BLaER1 treated with 17β-estradiol and CSF1 and Interleukin-3, amounts not matched to agents 10 nM and 100 nM (cell line): ENCODE measurements at regions not wholly inside any gene's neighbourhood (a gene's known extent, or its start where the extent isn't known, plus 50 kb on each side); places are given as distances from the start of the nearest gene placed in this dataset.

Source experiments
- H3K27ac ChIP-seq, 11 experiments: shearing (Covaris generic); formaldehyde crosslinking; 2 replicates each; pipeline ENCODE4 v1.8.1; 2022
- H3K27me3 ChIP-seq, 11 experiments: shearing (Covaris generic); formaldehyde crosslinking; 2 replicates each; pipeline ENCODE4 v1.8.1; 2022
- H3K36me3 ChIP-seq, 11 experiments: shearing (Covaris generic); formaldehyde crosslinking; 2 replicates each; pipeline ENCODE4 v1.8.1; 2022
- H3K4me1 ChIP-seq, 10 experiments: shearing (Covaris generic); formaldehyde crosslinking; 2 replicates each; pipeline ENCODE4 v1.8.1; 2022
- H3K4me2 ChIP-seq, 11 experiments: shearing (Covaris generic); formaldehyde crosslinking; 2 replicates each; pipeline ENCODE4 v1.8.1; 2022
- H3K4me3 ChIP-seq, 10 experiments: shearing (Covaris generic); formaldehyde crosslinking; 2 replicates each; pipeline ENCODE4 v1.8.1; 2022
- H3K9ac ChIP-seq, 11 experiments: shearing (Covaris generic); formaldehyde crosslinking; 2 replicates each; pipeline ENCODE4 v1.8.1; 2022
- H3K9me3 ChIP-seq, 11 experiments: shearing (Covaris generic); formaldehyde crosslinking; replicated peaks in 1 of 11; 2 replicates each; pipeline ENCODE4 v1.8.1; 2022
- H4K20me1 ChIP-seq, 11 experiments: shearing (Covaris generic); formaldehyde crosslinking; 2 replicates each; pipeline ENCODE4 v1.8.1; 2022
- Cebpa-rat ChIP-seq, 11 experiments: shearing (Covaris generic); IDR thresholded peaks; 2 replicates each; pipeline ENCODE4 v1.8.1; 2022

GRCh38 chr7:153808117-153808516 lies 244.1 kb upstream of the DPP6 start:
- Histone ChIP-seq H3K9ac (no peak overlapping the region), H3K9me3 (no peaks in the 10 kb centered on the region), H3K27me3 (no peaks in the 10 kb centered on the region), H4K20me1 (no peaks in the 10 kb centered on the region), H3K27ac (no peak overlapping the region), H3K36me3 (no peaks in the 10 kb centered on the region), H3K4me3 (no peak overlapping the region), H3K4me2 (no peak overlapping the region), H3K4me1 (0 out of 20 replicates have a peak, but pooled peaks cover 0 to 13% (median 0%) of the 10 kb centered on the region in 10 experiments)
- no peak for TF ChIP-seq Cebpa-rat (IDR thresholded peaks at IDR 0.05)

- H3K36me3 ChIP-seq, result no peaks in the 10 kb centered on the region
- no peaks in the 10 kb centered on the region for H4K20me1 ChIP-seq
- no peak for TF ChIP-seq Cebpa-rat (IDR thresholded peaks at IDR 0.05)
- no peaks in the 10 kb centered on the region for H3K27me3 ChIP-seq
- H3K9me3 ChIP-seq, result no peaks in the 10 kb centered on the region
- peaks cover 0 to 5% (median 0%) of the 10 kb centered on the region in 10 experiments; a peak in 5 of 20 replicates for H3K4me1 ChIP-seq
- H3K4me2 ChIP-seq, result no peak overlapping the region
- no peak overlapping the region for H3K9ac ChIP-seq
- H3K4me3 ChIP-seq, result no peak overlapping the region
- H3K27ac ChIP-seq, result no peak overlapping the region
These were observed 222.7 kb upstream of the DPP6 start for GRCh38 chr7:153829525-153829924.

- Histone ChIP-seq H3K9ac (no peak overlapping the region), H3K27me3 (no peaks in the 10 kb centered on the region)
These were observed 220.0 kb upstream of the DPP6 start for GRCh38 chr7:153832160-153832559.

GRCh38 chr7:153835103-153835502 lies 217.1 kb upstream of the DPP6 start:
- Histone ChIP-seq H3K9ac (peak overlapping the region in 2 of 11 experiments; percentile 3 to 32; a peak in 2 of 22 replicates), H3K9me3 (no peaks in the 10 kb centered on the region)
- TF ChIP-seq Cebpa-rat (IDR thresholded peaks at IDR 0.05), result no peak

More at GRCh38 chr7:153832160-153832559, 220.0 kb upstream of the DPP6 start:
- Histone ChIP-seq H3K36me3 (no peaks in the 10 kb centered on the region), H3K4me3 (no peak overlapping the region), H3K4me2 (no peak overlapping the region), H3K9me3 (no peaks in the 10 kb centered on the region), H4K20me1 (no peaks in the 10 kb centered on the region), H3K4me1 (peaks cover 0 to 19% (median 0%) of the 10 kb centered on the region in 10 experiments; a peak in 5 of 20 replicates), H3K27ac (no peak overlapping the region)
- no peak for TF ChIP-seq Cebpa-rat (IDR thresholded peaks at IDR 0.05)

GRCh38 chr7:153835712-153836265 lies 216.4 kb upstream of the DPP6 start:
- no peaks in the 10 kb centered on the region for H3K36me3 ChIP-seq
- no peak for TF ChIP-seq Cebpa-rat (IDR thresholded peaks at IDR 0.05)
- H3K4me2 ChIP-seq, result peak overlapping the region in 2 of 11 experiments; percentile 45; a peak in 4 of 22 replicates

More at GRCh38 chr7:153835103-153835502, 217.1 kb upstream of the DPP6 start:
- peaks cover 0 to 19% (median 0%) of the 10 kb centered on the region in 10 experiments; a peak in 5 of 20 replicates for H3K4me1 ChIP-seq
- peak overlapping the region in 3 of 11 experiments; percentile 36 to 58 (median 38); a peak in 5 of 22 replicates for H3K27ac ChIP-seq
- H3K36me3 ChIP-seq, result no peaks in the 10 kb centered on the region
- H3K4me2 ChIP-seq, result peak overlapping the region in 2 of 11 experiments; percentile 45; a peak in 4 of 22 replicates
- H3K4me3 ChIP-seq, result no peak overlapping the region
- H4K20me1 ChIP-seq, result no peaks in the 10 kb centered on the region
- no peaks in the 10 kb centered on the region for H3K27me3 ChIP-seq

GRCh38 chr7:153838591-153838990 lies 213.6 kb upstream of the DPP6 start:
- H3K27me3 ChIP-seq, result no peaks in the 10 kb centered on the region
- peaks cover 0 to 19% (median 0%) of the 10 kb centered on the region in 10 experiments; a peak in 5 of 20 replicates for H3K4me1 ChIP-seq
- H4K20me1 ChIP-seq, result no peaks in the 10 kb centered on the region
- no peak overlapping the region for H3K27ac ChIP-seq
- H3K9ac ChIP-seq, result no peak overlapping the region
- H3K9me3 ChIP-seq, result peaks cover 0 to 9% (median 7%) of the 10 kb centered on the region in 11 experiments; a peak in 14 of 22 replicates
- no peak overlapping the region for H3K4me2 ChIP-seq
- no peak for TF ChIP-seq Cebpa-rat (IDR thresholded peaks at IDR 0.05)
- H3K4me3 ChIP-seq, result no peak overlapping the region
- no peaks in the 10 kb centered on the region for H3K36me3 ChIP-seq

More at GRCh38 chr7:153835712-153836265, 216.4 kb upstream of the DPP6 start:
- Histone ChIP-seq H3K9ac (peak overlapping the region in 2 of 11 experiments; percentile 3 to 32; a peak in 1 of 22 replicates), H3K4me3 (no peak overlapping the region), H3K4me1 (peaks cover 0 to 19% (median 0%) of the 10 kb centered on the region in 10 experiments; a peak in 5 of 20 replicates), H3K9me3 (no peaks in the 10 kb centered on the region), H3K27me3 (no peaks in the 10 kb centered on the region), H4K20me1 (no peaks in the 10 kb centered on the region), H3K27ac (peak overlapping the region in 3 of 11 experiments; percentile 36 to 58 (median 38); a peak in 5 of 22 replicates)

- no peak overlapping the region for H3K4me3 ChIP-seq
- H3K9ac ChIP-seq, result no peak overlapping the region
- H3K27me3 ChIP-seq, result no peaks in the 10 kb centered on the region
These were observed 211.3 kb upstream of the DPP6 start for GRCh38 chr7:153840861-153841260.

GRCh38 chr7:153847828-153848227 lies 204.4 kb upstream of the DPP6 start:
- Histone ChIP-seq H3K36me3 (no peaks in the 10 kb centered on the region), H3K27me3 (no peaks in the 10 kb centered on the region), H3K4me3 (no peak overlapping the region), H3K9ac (no peak overlapping the region), H3K9me3 (peaks cover 0 to 31% (median 14%) of the 10 kb centered on the region in 11 experiments; a peak in 15 of 22 replicates), H3K4me2 (no peak overlapping the region), H3K4me1 (no peaks in the 10 kb centered on the region), H4K20me1 (no peaks in the 10 kb centered on the region), H3K27ac (no peak overlapping the region)
- no peak for TF ChIP-seq Cebpa-rat (IDR thresholded peaks at IDR 0.05)

More at GRCh38 chr7:153840861-153841260, 211.3 kb upstream of the DPP6 start:
- no peak overlapping the region for H3K27ac ChIP-seq
- no peak for TF ChIP-seq Cebpa-rat (IDR thresholded peaks at IDR 0.05)
- H3K4me2 ChIP-seq, result no peak overlapping the region
- H3K9me3 ChIP-seq, result peaks cover 0 to 19% (median 14%) of the 10 kb centered on the region in 11 experiments; a peak in 14 of 22 replicates
- no peaks in the 10 kb centered on the region for H3K36me3 ChIP-seq
- peaks cover 0 to 3% (median 0%) of the 10 kb centered on the region in 10 experiments; a peak in 3 of 20 replicates for H3K4me1 ChIP-seq
- no peaks in the 10 kb centered on the region for H4K20me1 ChIP-seq

- Histone ChIP-seq H3K27ac (no peak overlapping the region), H3K9ac (no peak overlapping the region), H3K4me3 (no peak overlapping the region), H3K9me3 (peaks cover 0 to 10% (median 7%) of the 10 kb centered on the region in 11 experiments; a peak in 14 of 22 replicates), H3K27me3 (no peaks in the 10 kb centered on the region), H3K4me2 (no peak overlapping the region), H4K20me1 (no peaks in the 10 kb centered on the region), H3K4me1 (no peaks in the 10 kb centered on the region), H3K36me3 (no peaks in the 10 kb centered on the region)
- TF ChIP-seq Cebpa-rat (IDR thresholded peaks at IDR 0.05), result no peak
These were observed 199.9 kb upstream of the DPP6 start for GRCh38 chr7:153852261-153852660.
